Panc1 (cell line): ENCODE measurements at regions not wholly inside any gene's neighbourhood (a gene's known extent, or its start where the extent isn't known, plus 50 kb on each side); places are given as distances from the start of the nearest gene placed in this dataset.
A peak's percentile ranks its signal among the peaks of the same experiment; 100 is the strongest.

Source experiments
- ATAC-seq: fragments of 200-7000 bp; cut with Tn5 transposase; 2 replicates; pipeline ENCODE4 v1.9.1; 2020; ENCODE audit warnings: mild to moderate bottlenecking, moderate library complexity
- BruUV-seq: library from RNA; stranded (reverse); fragments of 400-500 nt; replicated peaks from 2 replicates; lab custom pipeline; 2021; lab: Mats Ljungman, UMichigan
- CTCF ChIA-PET: fragments of 300-600 bp; sonication (Branson Sonifier 250); formaldehyde crosslinking; loops from one replicate; lab custom pipeline; 2022; ENCODE audit warnings: antibody characterized with exemption; lab: Charles Lee
- POLR2A ChIA-PET: fragments of 300-600 bp; sonication (Branson Sonifier 250); formaldehyde crosslinking; loops from one replicate; lab custom pipeline; 2022; ENCODE audit warnings: antibody characterized with exemption; lab: Charles Lee
- DNase-seq: peaks from one replicate; pipeline ENCODE4 v3.0.0-alpha.2; 2010; ENCODE audit warnings: low read depth, low spot score
- H3K27ac ChIP-seq: 2 replicates; pipeline ENCODE4 v1.5.1; 2011; ENCODE audit warnings: mild to moderate bottlenecking, low read length, inconsistent platforms
- H3K27me3 ChIP-seq: fragments of 200-500 bp; sonication (Bioruptor generic); 2 replicates; pipeline ENCODE4 v1.6.0; 2014; ENCODE audit warnings: low read length, inconsistent platforms; ENCODE audit not compliant: control insufficient read depth, insufficient read depth
- H3K36me3 ChIP-seq: fragments of 200-500 bp; sonication (Bioruptor generic); 2 replicates; pipeline ENCODE4 v1.5.1; 2014; ENCODE audit warnings: inconsistent platforms, mild to moderate bottlenecking, low read length, moderate library complexity; ENCODE audit not compliant: control insufficient read depth, insufficient read depth
- H3K4me1 ChIP-seq: 2 replicates; pipeline ENCODE4 v1.5.1; 2011; ENCODE audit warnings: inconsistent platforms, mild to moderate bottlenecking, low read length, moderate library complexity; ENCODE audit not compliant: control insufficient read depth, insufficient read depth
- H3K4me3 ChIP-seq, 2 experiments: 2 replicates each; pipeline ENCODE4 v1.5.1; 2011 to 2012; ENCODE audit warnings: low read depth in 2 of 2, low read length in 2 of 2, mild to moderate bottlenecking in 2 of 2, inconsistent platforms in 1 of 2, moderate library complexity in 1 of 2
- H3K9me3 ChIP-seq: fragments of 200-500 bp; sonication (Bioruptor generic); 2 replicates; pipeline ENCODE4 v1.5.1; 2014; ENCODE audit warnings: low read depth, mild to moderate bottlenecking, inconsistent platforms, low read length, moderate library complexity; ENCODE audit not compliant: control insufficient read depth, insufficient read depth
- CTCF ChIP-seq: fragments of 450-650 bp; IDR thresholded peaks from 2 replicates; pipeline ENCODE4 v1.5.1; 2017; ENCODE audit warnings: mild to moderate bottlenecking
- POLR2AphosphoS5 ChIP-seq: IDR thresholded peaks from 2 replicates; pipeline ENCODE4 v1.6.1; 2012; ENCODE audit warnings: mild to moderate bottlenecking, low read depth, low read length, moderate library complexity
- SIN3A ChIP-seq: IDR thresholded peaks from 2 replicates; pipeline ENCODE4 v1.6.1; 2012; ENCODE audit warnings: low read depth, mild to moderate bottlenecking, low read length, moderate library complexity, borderline replicate concordance; ENCODE audit not compliant: insufficient read depth
- TCF7L2 ChIP-seq: IDR thresholded peaks from 2 replicates; pipeline ENCODE4 v1.6.1; 2011; ENCODE audit warnings: mild to moderate bottlenecking, low read depth, low read length, inconsistent platforms
- in situ Hi-C: cut with HindIII; loops from 2 replicates; pipeline ENCODE4 v1.10.0; 2016; ENCODE audit warnings: low sequenced_read_pairs, low pct_unique_long_range_greater_than_20kb
- intact Hi-C: fragments of 100-400 bp; cut with micrococcal nuclease; formaldehyde crosslinking; loops from one replicate; pipeline ENCODE4 v1.10.0; 2022; ENCODE audit not compliant: unreplicated experiment
- TF ChIP-seq, protein P1 (sequence below), 2 experiments: IDR thresholded peaks; 2 replicates each; pipeline ENCODE4 v1.6.1; 2011 to 2012; ENCODE audit warnings: low read depth in 2 of 2, control low read depth in 1 of 2, low read length in 1 of 2, mild to moderate bottlenecking in 1 of 2, moderate library complexity in 1 of 2; ENCODE audit not compliant: insufficient read depth in 1 of 2

- intact Hi-C loops: no loop called here
- Histone ChIP-seq H3K27ac (no peak overlapping the region), H3K4me3 (no peak overlapping the region), H3K27me3 (no peaks in the 10 kb centered on the region; the same call in 1 of the 2 replicates), H3K9me3 (no peaks in the 10 kb centered on the region), H3K4me1 (no peaks in the 10 kb centered on the region), H3K36me3 (no peaks in the 10 kb centered on the region)
- ChIA-PET POLR2A (no interaction called here), CTCF (interaction anchor here (0.6 to 0.7 kb wide), 2 partner anchors 767 to 1470 kb away, joined by 3 to 4 read pairs; no protein-coding TSS in a partner anchor)
- no TSS peak for BruUV-seq
- ATAC-seq: no peak
- no peak for DNase-seq
- TF ChIP-seq CTCF (peak; percentile 43; the same call in 1 of the 2 replicates), TCF7L2 (no peak)
- in situ Hi-C loops: no loop called here
Observed at GRCh38 chr20:16666272-16666671, 63.6 kb upstream of the SNRPB2 start.

DNA sequence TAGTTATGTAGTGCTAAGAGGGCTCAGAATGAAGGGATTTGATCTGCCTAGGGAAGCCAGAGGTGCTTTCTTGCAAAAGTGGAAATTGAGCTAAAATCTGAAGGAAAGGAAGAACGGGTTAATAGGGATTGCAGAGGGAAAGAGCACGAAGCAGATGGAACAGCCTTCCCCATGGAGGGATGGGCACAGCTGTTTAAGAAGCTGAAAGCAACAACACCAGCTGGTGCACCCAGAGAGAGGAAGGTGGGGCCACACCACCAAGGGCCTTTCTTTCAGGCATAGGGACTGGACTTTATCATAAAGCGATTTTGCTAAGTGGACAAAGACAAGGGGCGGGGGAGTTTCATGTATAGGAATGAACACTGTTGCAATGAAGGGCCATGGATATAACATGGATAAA lies 65.8 kb upstream of the SNRPB2 start:
- Histone ChIP-seq H3K36me3 (no peaks in the 10 kb centered on the region), H3K4me3 (no peak overlapping the region), H3K27me3 (no peaks in the 10 kb centered on the region; the same call in 1 of the 2 replicates), H3K27ac (no peak overlapping the region), H3K9me3 (no peaks in the 10 kb centered on the region), H3K4me1 (no peaks in the 10 kb centered on the region)
- intact Hi-C loops: no loop called here
- ATAC-seq (no peak), DNase-seq (no peak)
- POLR2A ChIA-PET: no interaction called here
- CTCF ChIA-PET: no interaction called here
- TF ChIP-seq CTCF (no peak), POLR2AphosphoS5 (no peak), TCF7L2 (no peak), SIN3A (no peak)
- TF ChIP-seq, protein P1, sequence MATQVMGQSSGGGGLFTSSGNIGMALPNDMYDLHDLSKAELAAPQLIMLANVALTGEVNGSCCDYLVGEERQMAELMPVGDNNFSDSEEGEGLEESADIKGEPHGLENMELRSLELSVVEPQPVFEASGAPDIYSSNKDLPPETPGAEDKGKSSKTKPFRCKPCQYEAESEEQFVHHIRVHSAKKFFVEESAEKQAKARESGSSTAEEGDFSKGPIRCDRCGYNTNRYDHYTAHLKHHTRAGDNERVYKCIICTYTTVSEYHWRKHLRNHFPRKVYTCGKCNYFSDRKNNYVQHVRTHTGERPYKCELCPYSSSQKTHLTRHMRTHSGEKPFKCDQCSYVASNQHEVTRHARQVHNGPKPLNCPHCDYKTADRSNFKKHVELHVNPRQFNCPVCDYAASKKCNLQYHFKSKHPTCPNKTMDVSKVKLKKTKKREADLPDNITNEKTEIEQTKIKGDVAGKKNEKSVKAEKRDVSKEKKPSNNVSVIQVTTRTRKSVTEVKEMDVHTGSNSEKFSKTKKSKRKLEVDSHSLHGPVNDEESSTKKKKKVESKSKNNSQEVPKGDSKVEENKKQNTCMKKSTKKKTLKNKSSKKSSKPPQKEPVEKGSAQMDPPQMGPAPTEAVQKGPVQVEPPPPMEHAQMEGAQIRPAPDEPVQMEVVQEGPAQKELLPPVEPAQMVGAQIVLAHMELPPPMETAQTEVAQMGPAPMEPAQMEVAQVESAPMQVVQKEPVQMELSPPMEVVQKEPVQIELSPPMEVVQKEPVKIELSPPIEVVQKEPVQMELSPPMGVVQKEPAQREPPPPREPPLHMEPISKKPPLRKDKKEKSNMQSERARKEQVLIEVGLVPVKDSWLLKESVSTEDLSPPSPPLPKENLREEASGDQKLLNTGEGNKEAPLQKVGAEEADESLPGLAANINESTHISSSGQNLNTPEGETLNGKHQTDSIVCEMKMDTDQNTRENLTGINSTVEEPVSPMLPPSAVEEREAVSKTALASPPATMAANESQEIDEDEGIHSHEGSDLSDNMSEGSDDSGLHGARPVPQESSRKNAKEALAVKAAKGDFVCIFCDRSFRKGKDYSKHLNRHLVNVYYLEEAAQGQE (IDR thresholded peaks at IDR 0.05; ENCODE audit: insufficient read depth in 1 of 2, low read depth in 2 of 2, low read length in 1 of 2): no peak
- no TSS peak for BruUV-seq
- in situ Hi-C loops: no loop called here
